Activated CD8-positive, alpha-beta T cell treated with anti-CD3 and anti-CD28 coated beads, Interleukin-2, amount 10 ng/mL, durations not matched to agents 7 days and 5 days (primary cell): ENCODE measurements at regions not wholly inside any gene's neighbourhood (a gene's known extent, or its start where the extent isn't known, plus 50 kb on each side); places are given as distances from the start of the nearest gene placed in this dataset.

ENCODE experiments used
- ATAC-seq: fragments of 150-1000 bp; cut with Tn5 transposase; one replicate; pipeline ENCODE4 v1.10.0; 2021; ENCODE audit warnings: moderate library complexity
- CTCF ChIA-PET: fragments of 350-600 bp; sonication (Branson Sonifier 250); formaldehyde crosslinking; loops from one replicate; lab custom pipeline; 2021; ENCODE audit warnings: antibody characterized with exemption; lab: Charles Lee
- POLR2A ChIA-PET: fragments of 350-600 bp; sonication (Branson Sonifier 250); formaldehyde crosslinking; loops from one replicate; lab custom pipeline; 2021; ENCODE audit warnings: antibody characterized with exemption; lab: Charles Lee
- DNase-seq: peaks from one replicate; pipeline ENCODE4 v3.0.0-alpha.2; 2020
- H3K27ac Mint-ChIP-seq: one replicate; pipeline ENCODE4 v1.8.0; 2021; ENCODE audit warnings: mild to moderate bottlenecking, mixed read lengths
- H3K27me3 Mint-ChIP-seq: one replicate; pipeline ENCODE4 v1.8.0; 2021; ENCODE audit warnings: low read depth, mixed read lengths
- H3K36me3 Mint-ChIP-seq: one replicate; pipeline ENCODE4 v1.8.0; 2021; ENCODE audit warnings: low read depth, mixed read lengths
- H3K4me1 Mint-ChIP-seq: one replicate; pipeline ENCODE4 v1.8.0; 2021; ENCODE audit warnings: low read depth, mixed read lengths
- H3K4me3 Mint-ChIP-seq: one replicate; pipeline ENCODE4 v1.8.0; 2021; ENCODE audit warnings: mild to moderate bottlenecking, mixed read lengths
- H3K9me3 Mint-ChIP-seq: one replicate; pipeline ENCODE4 v1.8.0; 2022; ENCODE audit warnings: mixed read lengths; ENCODE audit not compliant: insufficient read depth

- ChIA-PET POLR2A (no interaction called here), CTCF (no interaction called here)
- Mint-ChIP-seq H3K27ac (no peak overlapping the region), H3K4me3 (no peak overlapping the region), H3K9me3 (no peaks in the 10 kb centered on the region), H3K36me3 (no peaks in the 10 kb centered on the region), H3K27me3 (no peaks in the 10 kb centered on the region), H3K4me1 (no peaks in the 10 kb centered on the region)
- ATAC-seq (no peak), DNase-seq (no peak)
These were observed 502.6 kb upstream of the COX7C start for GRCh38 chr5:86115164-86115563.

GRCh38 chr5:86118542-86118941 lies 499.2 kb upstream of the COX7C start:
- no peaks in the 10 kb centered on the region for H3K36me3 Mint-ChIP-seq
- no peak for ATAC-seq
- no peaks in the 10 kb centered on the region for H3K9me3 Mint-ChIP-seq
- H3K27ac Mint-ChIP-seq = no peak overlapping the region
- H3K4me3 Mint-ChIP-seq = no peak overlapping the region
- no peak for DNase-seq
- POLR2A ChIA-PET = no interaction called here
- CTCF ChIA-PET = no interaction called here
- no peaks in the 10 kb centered on the region for H3K27me3 Mint-ChIP-seq
- no peaks in the 10 kb centered on the region for H3K4me1 Mint-ChIP-seq

- Mint-ChIP-seq H3K9me3 (no peaks in the 10 kb centered on the region), H3K27ac (no peak overlapping the region), H3K36me3 (no peaks in the 10 kb centered on the region), H3K4me3 (no peak overlapping the region), H3K27me3 (no peaks in the 10 kb centered on the region), H3K4me1 (no peaks in the 10 kb centered on the region)
- POLR2A ChIA-PET = no interaction called here
- CTCF ChIA-PET = no interaction called here
- ATAC-seq (no peak), DNase-seq (no peak)
These were observed 493.4 kb upstream of the COX7C start for GRCh38 chr5:86124333-86124732.

- ATAC-seq (no peak), DNase-seq (no peak)
- no peaks in the 10 kb centered on the region for H3K36me3 Mint-ChIP-seq
- POLR2A ChIA-PET = no interaction called here
- H3K27ac Mint-ChIP-seq = no peak overlapping the region
- no peaks in the 10 kb centered on the region for H3K27me3 Mint-ChIP-seq
- no peaks in the 10 kb centered on the region for H3K9me3 Mint-ChIP-seq
- CTCF ChIA-PET = no interaction called here
- no peak overlapping the region for H3K4me3 Mint-ChIP-seq
- H3K4me1 Mint-ChIP-seq = no peaks in the 10 kb centered on the region
These were observed 491.8 kb upstream of the COX7C start for GRCh38 chr5:86125731-86126601.

- Mint-ChIP-seq H3K27me3 (no peaks in the 10 kb centered on the region), H3K27ac (no peak overlapping the region), H3K36me3 (no peaks in the 10 kb centered on the region), H3K9me3 (no peaks in the 10 kb centered on the region), H3K4me1 (no peaks in the 10 kb centered on the region), H3K4me3 (no peak overlapping the region)
- no peak for ATAC-seq
- POLR2A ChIA-PET = no interaction called here
- DNase-seq = no peak
- CTCF ChIA-PET = no interaction called here
These were observed 490.0 kb upstream of the COX7C start for GRCh38 chr5:86127696-86128095.

- no peak overlapping the region for H3K4me3 Mint-ChIP-seq
- ChIA-PET CTCF (no interaction called here), POLR2A (no interaction called here)
- ATAC-seq (no peak), DNase-seq (no peak)
- no peaks in the 10 kb centered on the region for H3K27me3 Mint-ChIP-seq
- no peaks in the 10 kb centered on the region for H3K36me3 Mint-ChIP-seq
- no peak overlapping the region for H3K27ac Mint-ChIP-seq
- no peaks in the 10 kb centered on the region for H3K9me3 Mint-ChIP-seq
- no peaks in the 10 kb centered on the region for H3K4me1 Mint-ChIP-seq
These were observed 488.7 kb upstream of the COX7C start for GRCh38 chr5:86129009-86129408.

- H3K27ac Mint-ChIP-seq = no peak overlapping the region
- H3K4me1 Mint-ChIP-seq = no peaks in the 10 kb centered on the region
- CTCF ChIA-PET = no interaction called here
- DNase-seq = no peak
- H3K9me3 Mint-ChIP-seq = no peaks in the 10 kb centered on the region
- no peaks in the 10 kb centered on the region for H3K27me3 Mint-ChIP-seq
- H3K4me3 Mint-ChIP-seq = no peak overlapping the region
- H3K36me3 Mint-ChIP-seq = no peaks in the 10 kb centered on the region
- ATAC-seq = no peak
- POLR2A ChIA-PET = no interaction called here
These were observed 480.4 kb upstream of the COX7C start for GRCh38 chr5:86137297-86137696.

- DNase-seq (no peak), ATAC-seq (no peak)
- ChIA-PET CTCF (no interaction called here), POLR2A (no interaction called here)
- Mint-ChIP-seq H3K27ac (no peak overlapping the region), H3K36me3 (no peaks in the 10 kb centered on the region), H3K27me3 (no peaks in the 10 kb centered on the region), H3K4me3 (no peak overlapping the region), H3K4me1 (no peaks in the 10 kb centered on the region), H3K9me3 (peaks cover 8% of the 10 kb centered on the region)
These were observed 473.9 kb upstream of the COX7C start for GRCh38 chr5:86143837-86144236.

- no peaks in the 10 kb centered on the region for H3K27me3 Mint-ChIP-seq
These were observed 464.7 kb upstream of the COX7C start for GRCh38 chr5:86152988-86153560.

GRCh38 chr5:86155796-86156195 lies 461.9 kb upstream of the COX7C start:
- CTCF ChIA-PET = no interaction called here
- no peaks in the 10 kb centered on the region for H3K9me3 Mint-ChIP-seq
- no peaks in the 10 kb centered on the region for H3K36me3 Mint-ChIP-seq
- no peaks in the 10 kb centered on the region for H3K4me1 Mint-ChIP-seq
- ATAC-seq = no peak
- no peak overlapping the region for H3K27ac Mint-ChIP-seq
- H3K4me3 Mint-ChIP-seq = no peak overlapping the region
- POLR2A ChIA-PET = no interaction called here
- DNase-seq = no peak
- no peaks in the 10 kb centered on the region for H3K27me3 Mint-ChIP-seq

More at GRCh38 chr5:86152988-86153560, 464.7 kb upstream of the COX7C start:
- Mint-ChIP-seq H3K27ac (no peak overlapping the region), H3K36me3 (no peaks in the 10 kb centered on the region), H3K4me3 (no peak overlapping the region), H3K4me1 (no peaks in the 10 kb centered on the region), H3K9me3 (peaks cover 6% of the 10 kb centered on the region)
- POLR2A ChIA-PET = no interaction called here
- ATAC-seq (no peak), DNase-seq (no peak)
- CTCF ChIA-PET = no interaction called here

GRCh38 chr5:86170194-86170593 lies 447.5 kb upstream of the COX7C start:
- CTCF ChIA-PET = no interaction called here
- H3K27ac Mint-ChIP-seq = no peak overlapping the region
- DNase-seq (no peak), ATAC-seq (no peak)
- H3K4me3 Mint-ChIP-seq = no peak overlapping the region
- POLR2A ChIA-PET = no interaction called here
- H3K4me1 Mint-ChIP-seq = no peaks in the 10 kb centered on the region
- peaks cover 3% of the 10 kb centered on the region for H3K9me3 Mint-ChIP-seq
- H3K27me3 Mint-ChIP-seq = no peaks in the 10 kb centered on the region
- H3K36me3 Mint-ChIP-seq = no peaks in the 10 kb centered on the region

GRCh38 chr5:86175224-86175623 lies 442.5 kb upstream of the COX7C start:
- H3K27me3 Mint-ChIP-seq = no peaks in the 10 kb centered on the region
- H3K27ac Mint-ChIP-seq = no peak overlapping the region
- no peaks in the 10 kb centered on the region for H3K9me3 Mint-ChIP-seq
- no peak for DNase-seq
- H3K4me3 Mint-ChIP-seq = no peak overlapping the region
- ATAC-seq = no peak
- ChIA-PET CTCF (no interaction called here), POLR2A (no interaction called here)
- H3K36me3 Mint-ChIP-seq = no peaks in the 10 kb centered on the region
- no peaks in the 10 kb centered on the region for H3K4me1 Mint-ChIP-seq
